T47D (cell line): ENCODE measurements at regions not wholly inside any gene's neighbourhood (a gene's known extent, or its start where the extent isn't known, plus 50 kb on each side); places are given as distances from the start of the nearest gene placed in this dataset.

Source experiments
- DNase-seq, 2 experiments: peaks; one replicate each; pipeline versions ENCODE4 v3.0.0 to v3.0.0-alpha.2; 2011 to 2012; ENCODE audit warnings: low read depth in 1 of 2, low spot score in 1 of 2
- JUND ChIP-seq: IDR thresholded peaks from 2 replicates; pipeline ENCODE4 v1.6.1; 2012; ENCODE audit warnings: low read depth
- in situ Hi-C: cut with HindIII; loops from 2 replicates; pipeline ENCODE4 v1.10.0; 2016; ENCODE audit warnings: low sequenced_read_pairs, low pct_unique_long_range_greater_than_20kb

- TF ChIP-seq JUND, result no peak
- DNase-seq, result no peak
- in situ Hi-C loops, result no loop called here
Observed at GRCh38 chr1:5404412-5405203, 587.6 kb downstream of the NPHP4 start.

GRCh38 chr1:5403935-5404334 lies 588.3 kb downstream of the NPHP4 start:
- DNase-seq, result no peak
- no peak for TF ChIP-seq JUND
- in situ Hi-C loops, result no loop called here

GRCh38 chr1:5402618-5403017 lies 589.6 kb downstream of the NPHP4 start:
- in situ Hi-C loops, result no loop called here
- DNase-seq, result no peak
- TF ChIP-seq JUND, result no peak

- TF ChIP-seq JUND, result no peak
- no peak for DNase-seq
- in situ Hi-C loops, result no loop called here
Observed at GRCh38 chr1:5399771-5400170, 592.5 kb downstream of the NPHP4 start.

GRCh38 chr1:5396593-5396992 lies 595.6 kb downstream of the NPHP4 start:
- no peak for DNase-seq
- no peak for TF ChIP-seq JUND
- in situ Hi-C loops, result no loop called here

GRCh38 chr1:5394111-5394510 lies 598.1 kb downstream of the NPHP4 start:
- in situ Hi-C loops, result no loop called here
- no peak for TF ChIP-seq JUND
- DNase-seq, result no peak

GRCh38 chr1:5393603-5394002 lies 598.6 kb downstream of the NPHP4 start:
- in situ Hi-C loops, result no loop called here

GRCh38 chr1:5393146-5393545 lies 599.1 kb downstream of the NPHP4 start:
- in situ Hi-C loops, result no loop called here
- no peak for TF ChIP-seq JUND
- DNase-seq, result no peak

More at GRCh38 chr1:5393603-5394002, 598.6 kb downstream of the NPHP4 start:
- no peak for DNase-seq
- no peak for TF ChIP-seq JUND

- TF ChIP-seq JUND, result no peak
- no peak for DNase-seq
- in situ Hi-C loops, result no loop called here
Observed at GRCh38 chr1:5391725-5392124, 600.5 kb downstream of the NPHP4 start.

- no peak for TF ChIP-seq JUND
- in situ Hi-C loops, result no loop called here
- no peak for DNase-seq
Observed at GRCh38 chr1:5390504-5390903, 601.7 kb downstream of the NPHP4 start.

- in situ Hi-C loops, result no loop called here
- no peak for TF ChIP-seq JUND
- DNase-seq, result no peak
Observed at GRCh38 chr1:5389101-5389885, 602.9 kb downstream of the NPHP4 start.

- in situ Hi-C loops, result no loop called here
- DNase-seq, result no peak
- no peak for TF ChIP-seq JUND
Observed at GRCh38 chr1:5388622-5389021, 603.6 kb downstream of the NPHP4 start.

- TF ChIP-seq JUND, result no peak
- in situ Hi-C loops, result no loop called here
Observed at GRCh38 chr1:5386371-5386770, 605.9 kb downstream of the NPHP4 start.

GRCh38 chr1:5385956-5386355 lies 606.3 kb downstream of the NPHP4 start:
- in situ Hi-C loops, result no loop called here
- no peak for TF ChIP-seq JUND
- DNase-seq, result no peak

More at GRCh38 chr1:5386371-5386770, 605.9 kb downstream of the NPHP4 start:
- DNase-seq, result no peak
